Muscle of leg (tissue), 3 donors: ENCODE measurements at regions not wholly inside any gene's neighbourhood (a gene's known extent, or its start where the extent isn't known, plus 50 kb on each side); places are given as distances from the start of the nearest gene placed in this dataset.

Experiments
- DNase-seq: peaks from one replicate; pipeline ENCODE4 v3.0.0; 2013
- H3K27ac ChIP-seq: one replicate; pipeline ENCODE4 v1.5.1; 2013; ENCODE audit warnings: mild to moderate bottlenecking, low read length, control low read depth
- H3K27me3 ChIP-seq: one replicate; pipeline ENCODE4 v1.6.1; 2013; ENCODE audit warnings: low read length; ENCODE audit not compliant: control insufficient read depth, insufficient read depth
- H3K36me3 ChIP-seq: one replicate; pipeline ENCODE4 v1.6.1; 2013; ENCODE audit warnings: low read length; ENCODE audit not compliant: control insufficient read depth, insufficient read depth
- H3K4me1 ChIP-seq: one replicate; pipeline ENCODE4 v1.6.1; 2013; ENCODE audit warnings: low read length; ENCODE audit not compliant: control insufficient read depth, insufficient read depth
- H3K4me3 ChIP-seq: one replicate; pipeline ENCODE4 v1.5.1; 2013; ENCODE audit warnings: low read length, control low read depth
- H3K9me3 ChIP-seq: replicated peaks from 2 replicates; pipeline ENCODE4 v1.6.1; 2013; ENCODE audit warnings: low read depth, low read length; ENCODE audit not compliant: control insufficient read depth
- WGBS: methylation state at CpG from one replicate; pipeline ENCODE4 v1.1.5; 2013; ENCODE audit warnings: missing lambda C conversion rate; ENCODE audit not compliant: insufficient coverage; 5-methylcytosine and 5-hydroxymethylcytosine counted together

- peaks cover 2% of the 10 kb centered on the region for H3K9me3 ChIP-seq
- H3K36me3 ChIP-seq, result no peaks in the 10 kb centered on the region
- H3K27me3 ChIP-seq, result no peaks in the 10 kb centered on the region
- WGBS, result 100% methylated on average over 1 of the region's 4 CpGs
- no peak overlapping the region for H3K4me3 ChIP-seq
- DNase-seq, result no peak
- no peak overlapping the region for H3K27ac ChIP-seq
- no peaks in the 10 kb centered on the region for H3K4me1 ChIP-seq
Observed at GRCh38 chr13:81639984-81640582, 1299.2 kb upstream of the SPRY2 start.

- Histone ChIP-seq H3K27ac (no peak overlapping the region), H3K9me3 (peaks cover 2% of the 10 kb centered on the region), H3K36me3 (no peaks in the 10 kb centered on the region), H3K27me3 (no peaks in the 10 kb centered on the region), H3K4me3 (no peak overlapping the region), H3K4me1 (no peaks in the 10 kb centered on the region)
- WGBS, result no CpG with 5 or more reads among the region's 2 CpGs
- no peak for DNase-seq
Observed at GRCh38 chr13:81637457-81637856, 1296.5 kb upstream of the SPRY2 start.

- DNase-seq, result no peak
- Histone ChIP-seq H3K4me1 (no peaks in the 10 kb centered on the region), H3K4me3 (no peak overlapping the region), H3K27me3 (no peaks in the 10 kb centered on the region), H3K27ac (no peak overlapping the region), H3K9me3 (peaks cover 2% of the 10 kb centered on the region), H3K36me3 (no peaks in the 10 kb centered on the region)
Observed at GRCh38 chr13:81636120-81636519, 1295.2 kb upstream of the SPRY2 start.

GRCh38 chr13:81615031-81615430, 1274.1 kb upstream of the SPRY2 start:
- no peaks in the 10 kb centered on the region for H3K4me1 ChIP-seq
- no peaks in the 10 kb centered on the region for H3K27me3 ChIP-seq
- no peaks in the 10 kb centered on the region for H3K36me3 ChIP-seq
- no peak overlapping the region for H3K27ac ChIP-seq
- H3K4me3 ChIP-seq, result no peak overlapping the region
- peak; percentile 36 for DNase-seq
- no peaks in the 10 kb centered on the region for H3K9me3 ChIP-seq
- no CpG with 5 or more reads among the region's 2 CpGs for WGBS

- peak; percentile 27 for DNase-seq
- Histone ChIP-seq H3K27ac (no peak overlapping the region), H3K27me3 (no peaks in the 10 kb centered on the region), H3K4me1 (no peaks in the 10 kb centered on the region), H3K9me3 (no peaks in the 10 kb centered on the region), H3K36me3 (no peaks in the 10 kb centered on the region), H3K4me3 (no peak overlapping the region)
- 0% methylated on average over 1 of the region's 1 CpG for WGBS
Observed at GRCh38 chr13:81610644-81611043, 1269.7 kb upstream of the SPRY2 start.

GRCh38 chr13:81609335-81609734, 1268.4 kb upstream of the SPRY2 start:
- Histone ChIP-seq H3K9me3 (no peaks in the 10 kb centered on the region), H3K27me3 (no peaks in the 10 kb centered on the region), H3K4me3 (no peak overlapping the region), H3K36me3 (no peaks in the 10 kb centered on the region), H3K4me1 (no peaks in the 10 kb centered on the region), H3K27ac (no peak overlapping the region)
- no CpG with 5 or more reads among the region's 2 CpGs for WGBS
- no peak for DNase-seq

- WGBS, result 100% methylated on average over 1 of the region's 12 CpGs
- Histone ChIP-seq H3K27me3 (no peaks in the 10 kb centered on the region), H3K36me3 (no peaks in the 10 kb centered on the region), H3K4me1 (no peaks in the 10 kb centered on the region), H3K27ac (no peak overlapping the region), H3K9me3 (no peaks in the 10 kb centered on the region), H3K4me3 (no peak overlapping the region)
- DNase-seq, result no peak
Observed at GRCh38 chr13:81606074-81606473, 1265.1 kb upstream of the SPRY2 start.

GRCh38 chr13:81602241-81602640, 1261.3 kb upstream of the SPRY2 start:
- Histone ChIP-seq H3K4me1 (no peaks in the 10 kb centered on the region), H3K36me3 (no peaks in the 10 kb centered on the region), H3K9me3 (no peaks in the 10 kb centered on the region), H3K4me3 (no peak overlapping the region), H3K27ac (no peak overlapping the region), H3K27me3 (no peaks in the 10 kb centered on the region)
- peak; percentile 39 for DNase-seq

- WGBS, result no CpG with 5 or more reads among the region's 1 CpG
- Histone ChIP-seq H3K4me1 (no peaks in the 10 kb centered on the region), H3K36me3 (no peaks in the 10 kb centered on the region), H3K27me3 (no peaks in the 10 kb centered on the region), H3K27ac (no peak overlapping the region), H3K4me3 (no peak overlapping the region), H3K9me3 (no peaks in the 10 kb centered on the region)
- DNase-seq, result no peak
Observed at GRCh38 chr13:81597101-81597500, 1256.2 kb upstream of the SPRY2 start.

- no CpG with 5 or more reads among the region's 2 CpGs for WGBS
- H3K9me3 ChIP-seq, result no peaks in the 10 kb centered on the region
- no peaks in the 10 kb centered on the region for H3K36me3 ChIP-seq
- H3K27me3 ChIP-seq, result no peaks in the 10 kb centered on the region
- H3K4me1 ChIP-seq, result no peaks in the 10 kb centered on the region
- no peak for DNase-seq
- H3K4me3 ChIP-seq, result no peak overlapping the region
- no peak overlapping the region for H3K27ac ChIP-seq
Observed at GRCh38 chr13:81596224-81596753, 1255.4 kb upstream of the SPRY2 start.
